ENCODE measurements at regions not wholly inside any gene's neighbourhood (a gene's known extent, or its start where the extent isn't known, plus 50 kb on each side); places are given as distances from the start of the nearest gene placed in this dataset.

GRCh38 chr6:168888786-168889345 is 364.8 kb downstream of the THBS2 start:
- DNase-seq (no peak), ATAC-seq (no peak)
- Histone ChIP-seq H3K27me3 (peaks cover 0 to 13% (median 1%) of the 10 kb centered on the region in 9 donors), H3K27ac (no peak overlapping the region), H3K36me3 (no peaks in the 10 kb centered on the region), H3K4me3 (no peak overlapping the region), H3K9me3 (no peaks in the 10 kb centered on the region), H3K4me1 (peaks cover 0 to 7% (median 0%) of the 10 kb centered on the region in 12 donors)
- WGBS, 4 donors: 91 to 93% (median 93%) methylated on average over 18 of the region's 18 CpGs
- TF ChIP-seq POLR2A (IDR thresholded peaks at IDR 0.05) (no peak), CTCF (IDR thresholded peaks at IDR 0.05) (no peak)
- intact Hi-C loops (cut with DNase I): loop anchor here in 5 of 10 donors (5.0 to 10.0 kb wide), 4 partner anchors 244 to 274 kb away; no protein-coding TSS in a partner anchor

DNA sequence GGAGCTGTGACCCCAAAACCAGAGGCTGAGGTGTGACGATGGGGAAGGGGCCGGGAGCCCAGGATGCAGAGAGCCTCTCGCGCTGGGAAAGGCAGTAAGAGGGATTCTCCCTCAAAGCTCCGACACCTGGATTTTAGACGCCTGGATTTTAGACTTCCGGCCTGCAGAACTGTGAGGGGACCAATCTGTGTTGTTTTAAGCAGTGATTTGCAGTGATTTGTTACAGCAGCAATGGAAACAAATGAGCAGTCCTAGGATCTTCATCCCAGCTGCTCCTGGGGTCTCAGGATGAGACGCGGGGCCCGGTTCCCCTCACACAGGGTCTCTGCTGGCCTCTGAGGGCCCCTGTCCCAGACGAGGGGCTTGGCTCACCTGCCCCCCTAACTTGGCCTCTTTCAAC is 365.5 kb downstream of the THBS2 start:
- TF ChIP-seq POLR2A (IDR thresholded peaks at IDR 0.05): no peak
- no peak for TF ChIP-seq CTCF (IDR thresholded peaks at IDR 0.05)
- DNase-seq: no peak
- intact Hi-C loops (cut with DNase I): loop anchor here in 5 of 10 donors (5.0 to 10.0 kb wide), 4 partner anchors 243 to 273 kb away; no protein-coding TSS in a partner anchor
- no peak overlapping the region for H3K4me3 ChIP-seq
- H3K36me3 ChIP-seq: no peaks in the 10 kb centered on the region
- H3K9me3 ChIP-seq: no peaks in the 10 kb centered on the region
- no peak overlapping the region for H3K27ac ChIP-seq
- H3K4me1 ChIP-seq: peaks cover 0 to 10% (median 0%) of the 10 kb centered on the region in 12 donors
- no peak for ATAC-seq
- H3K27me3 ChIP-seq: peaks cover 0 to 18% (median 4%) of the 10 kb centered on the region in 9 donors
- WGBS, 4 donors: 88 to 96% (median 95%) methylated on average over 10 to 11 of the region's 11 CpGs

DNA sequence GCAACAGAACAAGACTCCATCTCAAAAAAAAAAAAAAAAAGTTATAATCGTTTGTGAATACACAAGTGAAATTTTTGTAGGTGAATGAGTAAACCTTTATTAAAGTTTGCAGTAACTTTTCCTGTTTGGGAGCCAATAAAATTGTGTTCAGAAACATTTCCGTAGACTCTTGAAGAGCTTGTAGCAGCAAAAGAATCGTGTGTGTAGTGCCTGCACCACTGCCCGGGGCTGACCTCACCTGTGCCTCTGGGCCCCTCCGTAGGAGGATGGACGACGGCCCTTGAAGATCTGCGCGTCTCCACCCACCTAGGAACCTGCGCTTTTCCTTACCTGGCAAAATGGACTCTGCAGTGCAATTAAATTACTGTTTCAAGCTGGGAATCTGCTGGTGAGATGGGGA is 366.0 kb downstream of the THBS2 start:
- Histone ChIP-seq H3K27me3 (peaks cover 0 to 22% (median 4%) of the 10 kb centered on the region in 9 donors), H3K27ac (no peak overlapping the region), H3K36me3 (no peaks in the 10 kb centered on the region), H3K4me3 (no peak overlapping the region), H3K9me3 (no peaks in the 10 kb centered on the region), H3K4me1 (peaks cover 0 to 10% (median 0%) of the 10 kb centered on the region in 12 donors)
- TF ChIP-seq CTCF (IDR thresholded peaks at IDR 0.05) (no peak), POLR2A (IDR thresholded peaks at IDR 0.05) (no peak)
- WGBS, 4 donors: 90 to 92% (median 91%) methylated on average over 10 of the region's 10 CpGs
- DNase-seq (no peak), ATAC-seq (no peak)
- intact Hi-C loops (cut with DNase I): loop anchor here in 5 of 10 donors (5.0 to 10.0 kb wide), 4 partner anchors 243 to 273 kb away; no protein-coding TSS in a partner anchor

DNA sequence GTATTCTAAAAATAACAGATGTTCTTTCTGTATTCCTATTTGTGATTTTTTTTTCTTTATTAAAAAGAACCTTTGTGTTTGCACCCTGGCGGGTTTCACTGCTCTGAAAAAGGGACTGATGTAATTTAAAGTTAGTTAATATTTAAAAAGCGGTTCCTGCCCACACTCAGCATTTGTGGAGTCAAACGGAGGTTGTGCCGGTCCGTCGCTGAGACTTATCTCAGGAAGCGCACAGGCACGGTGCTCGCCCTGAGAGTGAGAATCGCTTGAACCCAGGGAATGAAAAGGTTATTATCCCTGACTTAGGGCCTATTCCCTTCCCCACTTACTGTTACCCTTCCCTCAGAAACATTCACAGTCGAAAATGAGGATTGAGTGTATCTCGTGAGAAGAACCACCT is 366.7 kb downstream of the THBS2 start:
- Histone ChIP-seq H3K36me3 (no peaks in the 10 kb centered on the region), H3K27me3 (peaks cover 0 to 22% (median 4%) of the 10 kb centered on the region in 9 donors), H3K9me3 (no peaks in the 10 kb centered on the region), H3K4me3 (no peak overlapping the region), H3K4me1 (peaks cover 0 to 10% (median 0%) of the 10 kb centered on the region in 12 donors), H3K27ac (no peak overlapping the region)
- DNase-seq (no peak), ATAC-seq (no peak)
- 79 to 82% (median 82%) methylated on average over 12 of the region's 12 CpGs for WGBS, 4 donors
- intact Hi-C loops (cut with DNase I): loop anchor here in 5 of 10 donors (5.0 to 10.0 kb wide), 4 partner anchors 242 to 272 kb away; no protein-coding TSS in a partner anchor
- TF ChIP-seq CTCF (IDR thresholded peaks at IDR 0.05) (no peak), POLR2A (IDR thresholded peaks at IDR 0.05) (no peak)

All from heart left ventricle (tissue), 16 donors.